ENCODE measurements at regions not wholly inside any gene's neighbourhood (a gene's known extent, or its start where the extent isn't known, plus 50 kb on each side); places are given as distances from the start of the nearest gene placed in this dataset.

DNA sequence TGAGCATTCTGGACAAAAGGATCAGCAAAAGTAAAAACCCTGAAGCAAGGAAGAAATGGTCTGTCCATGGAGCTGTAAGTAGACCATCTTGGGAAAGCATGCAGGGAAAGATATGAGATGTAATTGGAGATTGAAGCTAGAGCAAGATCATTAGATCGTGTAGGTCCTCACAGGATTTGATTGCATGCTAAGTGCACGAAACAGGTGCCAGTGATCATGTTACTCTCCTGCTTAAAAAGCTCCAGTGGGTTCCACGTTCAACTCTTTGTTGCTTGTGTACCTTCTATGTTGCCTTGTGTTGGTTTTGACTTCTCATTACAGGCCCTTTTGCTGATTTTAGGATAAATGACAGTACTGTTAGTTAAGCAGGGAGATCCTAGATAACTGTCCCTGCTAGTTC lies 442.0 kb downstream of the DMRT2 start:
- no peak for TF ChIP-seq EZH2 (IDR thresholded peaks at IDR 0.05)
- no peak for TF ChIP-seq POLR2AphosphoS5 (IDR thresholded peaks at IDR 0.05; ENCODE audit: borderline replicate concordance, low read depth, low read length)
- TF ChIP-seq FOXP2 (optimal IDR thresholded peaks at IDR 0.05; ENCODE audit: control extremely low read depth, extremely low read length, insufficient read depth), result no peak
